Fibroblast of villous mesenchyme (primary cell): ENCODE measurements at regions not wholly inside any gene's neighbourhood (a gene's known extent, or its start where the extent isn't known, plus 50 kb on each side); places are given as distances from the start of the nearest gene placed in this dataset.

Source experiments
- DNase-seq: peaks from one replicate; pipeline ENCODE4 v3.0.0-alpha.2; 2010; ENCODE audit warnings: low read depth
- H3K4me3 ChIP-seq: 2 replicates; pipeline ENCODE4 v1.5.1; 2011; ENCODE audit warnings: low read depth, mild to moderate bottlenecking, low read length
- TF ChIP-seq, protein P1 (sequence below): IDR thresholded peaks from 2 replicates; pipeline ENCODE4 v1.5.1; 2012; ENCODE audit warnings: low read depth, mild to moderate bottlenecking, low read length; ENCODE audit not compliant: insufficient read depth

DNA sequence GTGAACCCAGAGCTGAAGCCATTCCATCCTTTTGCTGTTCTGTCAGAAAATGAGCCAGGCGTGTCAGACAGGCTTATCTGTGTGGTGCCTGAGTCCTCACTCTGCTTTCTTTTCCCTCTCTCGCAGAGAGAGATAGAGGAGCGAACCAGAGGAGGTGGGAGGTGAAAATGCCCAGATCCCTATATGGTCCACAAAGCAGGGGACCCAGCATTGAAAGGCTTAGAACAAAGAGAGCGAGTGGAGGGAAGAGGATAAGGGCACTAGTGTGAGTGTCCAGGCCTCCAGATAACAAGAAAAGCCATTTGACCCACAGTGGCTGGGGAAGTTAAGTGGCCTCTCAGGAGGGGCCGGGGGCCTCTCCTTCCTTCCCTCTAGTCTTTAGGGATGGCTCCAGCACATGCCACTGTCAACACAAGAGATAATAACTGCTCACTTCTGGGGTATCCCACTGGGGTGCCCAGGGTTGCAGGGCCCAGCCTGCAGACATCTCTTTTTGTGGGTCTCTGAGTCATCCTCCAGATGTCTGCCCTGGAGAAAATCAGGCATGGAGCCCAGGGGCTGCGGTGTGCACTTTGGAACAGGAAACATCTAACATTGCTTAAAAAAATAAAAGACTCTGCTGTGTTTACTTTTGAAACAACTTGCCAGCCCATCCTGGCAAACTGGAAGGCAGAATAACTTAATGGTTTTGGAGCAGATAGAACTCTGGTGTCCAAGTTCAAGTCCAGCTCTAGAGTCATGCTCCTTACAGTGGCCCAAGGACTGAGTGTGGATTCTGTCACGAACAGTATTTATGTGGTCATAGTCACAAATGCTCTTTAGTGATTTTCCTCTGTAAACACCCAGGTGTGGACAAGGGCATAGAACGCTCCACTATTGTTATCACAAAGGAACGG is 189.5 kb downstream of the CXCL12 start:
- TF ChIP-seq, protein P1, sequence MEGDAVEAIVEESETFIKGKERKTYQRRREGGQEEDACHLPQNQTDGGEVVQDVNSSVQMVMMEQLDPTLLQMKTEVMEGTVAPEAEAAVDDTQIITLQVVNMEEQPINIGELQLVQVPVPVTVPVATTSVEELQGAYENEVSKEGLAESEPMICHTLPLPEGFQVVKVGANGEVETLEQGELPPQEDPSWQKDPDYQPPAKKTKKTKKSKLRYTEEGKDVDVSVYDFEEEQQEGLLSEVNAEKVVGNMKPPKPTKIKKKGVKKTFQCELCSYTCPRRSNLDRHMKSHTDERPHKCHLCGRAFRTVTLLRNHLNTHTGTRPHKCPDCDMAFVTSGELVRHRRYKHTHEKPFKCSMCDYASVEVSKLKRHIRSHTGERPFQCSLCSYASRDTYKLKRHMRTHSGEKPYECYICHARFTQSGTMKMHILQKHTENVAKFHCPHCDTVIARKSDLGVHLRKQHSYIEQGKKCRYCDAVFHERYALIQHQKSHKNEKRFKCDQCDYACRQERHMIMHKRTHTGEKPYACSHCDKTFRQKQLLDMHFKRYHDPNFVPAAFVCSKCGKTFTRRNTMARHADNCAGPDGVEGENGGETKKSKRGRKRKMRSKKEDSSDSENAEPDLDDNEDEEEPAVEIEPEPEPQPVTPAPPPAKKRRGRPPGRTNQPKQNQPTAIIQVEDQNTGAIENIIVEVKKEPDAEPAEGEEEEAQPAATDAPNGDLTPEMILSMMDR: no peak
- H3K4me3 ChIP-seq: no peak overlapping the region
- DNase-seq: peak; percentile 89

DNA sequence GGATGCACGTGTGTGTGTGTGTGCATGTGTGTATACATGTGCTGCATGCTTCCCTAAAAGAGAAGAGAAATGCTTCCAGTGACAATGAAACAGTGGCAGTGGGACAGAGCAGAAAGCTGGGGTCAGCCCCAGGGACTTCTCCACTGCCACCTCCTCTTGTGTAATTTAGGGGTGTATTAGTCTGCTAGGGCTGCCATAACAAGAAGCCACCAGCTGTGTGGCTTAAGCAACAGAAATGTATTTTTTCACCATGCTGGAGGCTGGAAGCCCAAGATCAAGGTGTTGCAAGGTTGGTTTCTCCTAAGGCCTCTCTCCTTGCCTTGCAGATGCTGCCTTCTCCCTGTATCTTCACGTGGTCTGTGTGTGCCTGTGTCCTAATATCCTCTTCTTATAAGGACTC is 190.5 kb downstream of the CXCL12 start:
- no peak for DNase-seq
- H3K4me3 ChIP-seq: no peak overlapping the region
- TF ChIP-seq, protein P1: no peak

DNA sequence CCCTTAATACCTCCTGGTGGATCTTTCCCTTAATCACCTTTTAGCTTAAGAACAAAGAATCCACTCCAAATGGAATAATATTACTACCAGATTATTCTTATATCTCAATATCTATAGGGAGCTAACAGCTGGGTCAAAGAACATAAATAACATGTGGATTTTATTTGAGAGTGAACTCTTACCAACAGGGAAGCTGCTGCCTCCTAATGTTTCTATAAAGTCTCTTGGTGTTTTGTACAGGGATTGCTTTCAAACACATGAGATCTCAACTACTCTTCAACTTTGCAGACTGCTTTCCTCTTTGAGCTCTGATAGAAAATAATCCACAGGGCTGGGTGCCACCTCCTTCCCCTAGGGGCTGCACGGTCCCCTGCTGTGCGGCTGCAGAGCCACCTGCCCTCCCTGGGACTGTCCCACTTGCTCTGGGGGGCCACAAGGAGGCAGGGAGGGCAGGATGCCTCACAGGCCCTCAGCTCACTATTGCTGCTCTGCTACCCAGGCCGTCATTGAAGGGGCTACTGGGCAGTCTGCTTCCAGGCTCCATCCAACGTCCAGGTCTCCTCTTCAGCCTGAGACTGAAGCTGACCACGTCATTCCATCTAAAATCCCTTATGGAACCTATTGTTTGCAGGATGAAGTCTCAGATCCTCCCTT is 191.2 kb downstream of the CXCL12 start:
- DNase-seq: no peak

DNA sequence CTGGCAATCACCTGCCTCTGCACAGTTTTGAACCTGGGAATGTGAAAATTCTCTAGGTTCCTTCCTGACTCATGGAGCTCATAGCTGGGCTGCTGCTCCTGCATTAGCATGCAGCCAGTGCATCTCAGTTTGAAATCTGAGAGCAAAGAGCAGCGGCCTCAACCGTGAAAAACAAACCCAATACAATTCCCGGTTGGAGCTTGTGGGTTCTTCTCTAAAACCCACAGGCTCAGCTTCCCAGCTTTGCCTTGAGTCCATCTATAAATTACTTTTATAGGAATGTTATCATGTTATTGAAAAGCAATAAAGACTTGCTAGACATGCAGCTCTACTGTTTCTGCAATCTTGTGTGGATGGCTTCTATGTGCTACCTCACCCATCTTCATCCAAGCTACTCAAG is 191.7 kb downstream of the CXCL12 start:
- no peak for DNase-seq
- TF ChIP-seq, protein P1: no peak
- H3K4me3 ChIP-seq: no peak overlapping the region

More for the DNA sequence above, 191.2 kb downstream of the CXCL12 start:
- TF ChIP-seq, protein P1: no peak
- no peak overlapping the region for H3K4me3 ChIP-seq

DNA sequence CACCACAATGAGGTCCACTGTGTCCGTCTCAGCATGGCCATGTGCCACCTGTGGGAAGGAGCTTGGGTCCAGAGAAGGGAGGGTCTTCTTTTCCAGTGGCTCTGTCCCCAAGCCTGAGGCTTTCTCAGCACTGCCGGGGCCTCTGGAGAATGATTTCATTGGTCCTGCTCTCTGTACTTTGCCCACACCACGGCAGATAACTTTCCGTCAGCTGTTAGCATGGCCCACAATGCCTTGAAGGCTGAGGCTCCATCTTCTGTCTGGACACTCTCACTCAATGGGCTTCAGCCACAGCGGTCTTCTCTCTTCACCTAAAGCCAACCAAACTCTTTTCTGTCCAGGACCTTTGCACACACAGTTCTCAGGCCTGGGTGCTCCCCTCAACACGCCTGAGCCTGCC is 192.5 kb downstream of the CXCL12 start:
- no peak for DNase-seq
- H3K4me3 ChIP-seq: no peak overlapping the region
- TF ChIP-seq, protein P1: no peak

DNA sequence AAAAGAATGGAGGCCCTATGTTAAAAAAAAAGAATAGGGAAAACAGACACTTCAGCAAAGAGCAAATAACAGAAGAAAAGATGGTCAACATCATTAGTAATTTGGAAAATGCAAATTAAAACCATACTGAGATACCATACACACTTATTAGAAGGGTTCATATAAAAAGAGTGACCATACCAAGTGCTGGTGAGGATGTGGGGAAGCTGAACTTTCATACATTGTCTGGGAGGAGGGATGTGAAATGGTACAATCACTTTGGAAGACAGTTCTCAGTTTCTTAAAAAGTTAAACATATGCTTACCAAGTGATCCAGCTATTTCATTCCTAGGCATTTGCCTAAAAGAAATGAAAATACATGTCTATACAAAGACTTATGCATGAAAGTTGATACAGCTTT is 194.4 kb downstream of the CXCL12 start:
- no peak for DNase-seq
- H3K4me3 ChIP-seq: no peak overlapping the region
- TF ChIP-seq, protein P1: no peak
